HS-27A (cell line): ENCODE measurements at regions not wholly inside any gene's neighbourhood (a gene's known extent, or its start where the extent isn't known, plus 50 kb on each side); places are given as distances from the start of the nearest gene placed in this dataset.
"Not testable (repeated sequence)": the region's sequence is repeated elsewhere in the genome, so short reads cannot be mapped to it uniquely, and the experiment has no call there.

Source experiments
- DNase-seq: peaks from one replicate; pipeline ENCODE4 v3.0.0-alpha.2; 2012; ENCODE audit warnings: low read depth, missing footprints

DNA sequence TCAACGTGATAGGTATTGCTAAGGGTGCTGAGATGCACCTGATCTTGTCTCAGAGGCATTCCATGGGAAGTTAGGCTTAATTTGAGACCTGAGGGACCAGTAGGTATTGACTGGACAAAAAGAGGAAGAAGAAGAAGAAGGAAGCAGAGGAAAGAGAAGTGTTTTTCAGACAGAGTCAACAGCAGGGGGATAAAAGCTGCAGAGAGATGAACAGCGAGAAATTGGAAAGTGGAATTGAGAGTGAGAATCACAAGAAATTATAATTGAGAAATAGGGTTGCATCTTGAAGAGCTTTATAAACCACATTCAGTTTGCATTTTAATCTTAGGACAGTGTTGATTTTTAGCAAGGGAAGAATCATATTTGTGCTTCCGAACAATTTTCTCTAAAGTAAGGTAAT lies 254.0 kb downstream of the CD83 start:
- DNase-seq, result no peak

DNA sequence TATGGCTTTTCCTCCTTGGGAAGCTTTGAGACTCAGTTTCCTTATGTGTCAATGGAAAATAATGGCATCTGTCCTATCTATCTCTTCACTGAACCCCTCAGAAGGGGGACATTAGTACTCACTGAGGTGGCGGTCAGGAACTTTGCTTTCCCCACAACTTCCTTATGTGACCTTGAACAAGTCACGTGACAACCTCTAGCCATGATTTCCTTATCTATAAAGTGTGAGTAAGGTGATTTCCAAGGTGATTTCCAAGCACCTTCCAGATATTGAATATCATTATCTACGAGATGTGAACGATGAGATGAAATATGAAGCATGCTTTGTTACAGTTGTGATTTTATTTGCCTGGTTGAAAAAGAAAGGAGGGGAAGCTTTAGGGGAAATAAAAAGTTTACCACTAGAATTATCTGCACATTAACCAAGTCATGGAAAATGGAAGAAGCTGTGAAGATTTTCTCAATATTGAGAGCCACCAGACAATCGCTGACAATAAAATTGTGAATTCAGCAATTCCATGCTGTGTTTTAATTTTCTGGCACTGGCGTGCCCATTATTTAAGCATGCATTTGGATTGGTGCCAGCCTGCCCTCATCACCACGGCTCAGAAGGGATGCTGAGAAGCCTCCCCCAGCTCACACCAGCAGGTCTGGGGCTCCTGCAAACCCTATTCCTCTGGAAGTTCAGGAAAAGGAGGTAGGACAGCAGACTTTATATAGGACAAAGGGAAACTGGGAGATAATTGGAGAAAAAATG lies 255.3 kb downstream of the CD83 start:
- DNase-seq, result no peak

DNA sequence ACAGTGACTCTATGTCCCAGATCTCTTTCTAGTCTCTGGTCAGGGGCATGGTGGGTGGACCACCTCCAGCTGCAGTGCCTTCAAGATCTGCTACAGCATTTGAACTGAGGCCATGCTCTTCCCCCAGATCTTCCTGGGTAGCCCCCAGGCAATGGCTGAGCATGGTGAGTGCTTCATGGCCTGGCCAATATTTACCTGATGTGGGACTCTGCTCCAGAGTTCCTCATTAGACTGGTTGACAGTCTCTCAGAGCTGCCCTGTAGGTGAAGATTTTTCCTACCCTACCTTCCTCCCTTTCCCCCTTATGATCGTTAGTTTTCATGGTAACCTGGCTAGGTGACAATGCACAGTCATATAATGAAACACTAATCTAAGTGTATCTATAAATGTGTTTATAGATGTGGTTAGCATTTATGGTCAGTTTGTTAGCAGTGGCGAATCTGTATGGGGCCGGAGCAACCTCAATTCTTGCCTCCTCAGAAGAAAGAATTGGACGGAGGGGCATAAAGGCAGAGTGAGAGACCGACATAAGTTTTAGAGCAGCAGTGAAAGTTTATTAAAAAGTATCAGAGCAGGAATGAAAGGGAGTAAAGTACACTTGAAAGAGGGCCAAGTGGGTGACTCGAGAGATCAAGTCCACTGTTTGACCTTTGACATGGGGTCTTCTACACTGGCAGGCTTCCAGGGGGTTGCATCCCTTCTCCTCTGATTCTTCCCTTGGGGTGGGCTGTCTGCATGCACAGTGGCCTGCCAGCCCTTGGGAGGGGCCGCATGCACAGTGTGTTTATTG lies 256.3 kb downstream of the CD83 start:
- no peak for DNase-seq

DNA sequence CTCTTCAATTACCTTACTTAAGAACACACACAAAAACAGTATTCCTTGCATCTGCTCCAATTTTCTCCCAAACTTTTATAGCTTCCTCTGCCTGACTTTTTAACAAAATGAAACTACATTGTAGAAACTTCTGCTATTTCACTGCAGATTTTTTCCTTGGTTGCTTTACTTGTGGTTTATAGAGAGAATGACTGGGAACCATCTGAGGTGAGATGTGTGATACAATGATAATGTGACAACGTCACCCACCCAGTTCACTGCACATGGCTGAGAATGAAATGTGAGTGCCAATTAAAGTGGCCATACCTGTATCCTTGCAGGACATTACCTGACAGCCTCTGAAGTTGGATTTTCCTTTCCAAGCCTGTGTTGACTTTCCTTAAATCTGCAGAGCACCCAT lies 258.4 kb downstream of the CD83 start:
- DNase-seq, result no peak

DNA sequence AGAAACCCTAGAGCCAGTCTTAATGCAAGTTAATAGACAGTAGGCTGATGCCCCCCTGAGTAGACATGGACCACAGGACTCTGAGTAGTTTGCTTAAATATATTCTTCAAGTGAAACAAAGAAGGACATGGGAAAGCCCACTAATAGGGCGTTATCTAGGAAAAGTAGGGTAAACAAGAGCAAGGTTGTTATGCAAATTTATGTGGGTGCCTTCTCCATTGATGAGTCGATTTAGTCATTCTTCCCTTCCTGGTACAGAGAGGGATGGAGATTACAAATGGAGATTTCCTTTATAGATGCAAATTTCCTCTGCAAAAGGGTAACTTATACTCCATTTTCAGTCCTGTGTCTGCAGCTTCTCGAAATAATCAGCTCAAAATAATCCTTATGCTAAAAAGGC lies 262.0 kb downstream of the CD83 start:
- DNase-seq, result no peak

DNA sequence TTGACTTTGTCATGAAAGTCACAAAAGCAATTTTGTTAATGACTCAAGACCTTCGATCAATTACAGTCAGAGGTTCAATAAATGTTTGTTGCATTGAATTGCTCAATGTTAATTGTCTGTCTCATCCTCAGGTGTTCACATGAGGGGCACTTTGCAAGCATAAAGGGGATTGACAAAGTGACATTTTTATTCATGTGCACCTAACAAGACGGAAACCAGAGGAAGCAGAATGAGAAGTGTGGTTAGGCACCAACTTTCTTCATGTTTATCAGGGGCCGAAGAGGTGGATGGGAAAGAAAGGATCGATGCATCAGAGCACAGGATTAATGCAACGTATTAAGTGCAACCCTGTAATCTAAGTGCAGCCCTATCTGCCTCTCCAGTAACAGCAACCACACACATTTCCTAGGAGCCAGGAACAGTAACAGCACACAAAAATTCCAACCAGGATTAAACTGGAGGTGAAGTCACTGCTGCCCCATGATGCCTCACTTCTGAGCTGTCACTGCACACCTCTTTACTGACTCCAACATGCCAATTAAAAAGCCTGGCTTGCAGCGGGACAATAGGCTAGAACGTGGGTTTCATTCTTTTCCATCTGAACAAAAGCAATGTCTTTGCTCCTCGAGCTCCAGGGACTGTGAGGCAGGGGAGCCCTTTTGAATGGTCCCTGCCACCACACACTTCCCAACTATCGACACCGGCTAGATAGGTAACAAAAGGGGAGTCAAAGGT lies 262.7 kb downstream of the CD83 start:
- DNase-seq, result no peak

DNA sequence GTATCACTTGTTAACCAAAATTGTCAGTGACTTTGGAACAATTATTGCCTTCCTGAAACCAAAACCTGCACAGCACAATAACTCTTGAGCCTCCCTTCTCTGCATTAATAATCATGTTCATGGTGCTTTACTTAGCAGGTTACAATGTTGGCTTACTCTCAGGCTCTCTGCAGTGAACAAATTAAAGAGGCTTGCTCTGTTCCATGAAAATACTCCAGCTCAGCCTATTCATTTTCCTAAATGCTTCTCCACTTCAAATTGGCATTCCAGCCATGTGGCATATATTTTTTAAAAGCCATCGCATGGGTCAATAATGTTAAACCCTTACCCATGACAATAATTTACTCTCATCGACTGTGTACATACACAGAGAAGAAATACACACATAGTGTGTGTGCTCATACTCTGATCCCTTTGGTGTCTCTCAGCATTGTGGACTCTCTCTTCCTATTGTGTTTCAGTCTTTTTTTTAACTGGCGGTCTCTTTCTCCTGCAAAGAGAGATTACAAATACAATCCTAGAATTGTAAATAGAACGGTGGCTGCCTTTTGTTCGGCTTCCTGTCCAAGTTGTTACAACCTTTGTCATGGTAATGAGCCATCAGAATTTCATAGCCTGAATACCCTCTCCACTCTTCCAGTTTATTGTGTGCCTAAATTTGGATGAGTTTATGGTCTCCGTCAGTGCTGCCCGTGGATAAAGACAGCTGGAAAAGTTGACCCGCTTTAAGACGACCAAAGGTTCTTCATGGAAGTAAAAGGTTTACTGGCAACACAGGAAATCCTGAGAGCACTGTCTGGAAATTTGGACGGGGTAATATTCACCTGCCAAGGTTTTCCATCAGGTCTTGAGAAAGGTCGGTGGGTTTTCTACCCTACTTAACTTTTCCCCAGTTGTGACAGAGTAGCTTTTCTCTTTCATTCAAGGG lies 263.6 kb downstream of the CD83 start:
- no peak for DNase-seq

DNA sequence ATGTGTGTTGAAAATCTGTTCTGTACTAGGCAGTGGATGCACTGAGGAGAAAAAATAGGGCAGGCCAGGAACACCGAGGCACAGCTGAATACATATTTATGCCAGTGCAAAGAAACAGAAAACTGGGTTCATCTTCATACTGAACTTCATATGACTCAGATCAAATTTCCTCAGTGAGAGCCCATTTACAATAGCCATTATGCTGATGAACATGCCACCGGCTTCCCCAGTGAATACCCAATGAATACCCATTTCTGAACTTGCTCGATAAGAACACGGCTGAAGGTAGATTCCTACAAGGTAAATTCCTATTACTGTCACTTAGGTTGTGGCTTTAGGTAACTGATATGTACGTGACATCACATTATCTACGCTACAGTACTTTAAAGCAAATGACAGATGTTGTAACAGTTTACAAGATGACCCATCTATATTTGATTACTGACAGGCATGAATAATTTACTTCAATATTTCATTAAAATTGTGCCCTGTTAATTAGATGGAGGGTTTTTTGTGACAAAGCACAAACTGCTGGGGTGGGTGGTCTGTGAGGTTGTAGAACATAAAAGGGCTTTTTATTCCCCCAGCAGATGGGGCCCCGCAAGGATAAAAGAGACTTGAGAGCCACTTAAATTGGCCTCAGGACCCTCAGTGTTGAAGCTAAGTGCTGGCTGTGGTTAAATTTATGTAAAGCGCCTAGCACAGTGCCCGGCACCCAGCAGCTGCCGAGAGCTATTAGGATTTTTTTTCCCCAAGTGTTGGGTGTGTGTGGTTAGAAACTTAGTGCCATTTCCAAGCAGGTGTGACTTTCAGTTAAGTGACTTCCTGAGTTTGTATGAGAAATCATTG lies 264.5 kb downstream of the CD83 start:
- DNase-seq, result no peak

DNA sequence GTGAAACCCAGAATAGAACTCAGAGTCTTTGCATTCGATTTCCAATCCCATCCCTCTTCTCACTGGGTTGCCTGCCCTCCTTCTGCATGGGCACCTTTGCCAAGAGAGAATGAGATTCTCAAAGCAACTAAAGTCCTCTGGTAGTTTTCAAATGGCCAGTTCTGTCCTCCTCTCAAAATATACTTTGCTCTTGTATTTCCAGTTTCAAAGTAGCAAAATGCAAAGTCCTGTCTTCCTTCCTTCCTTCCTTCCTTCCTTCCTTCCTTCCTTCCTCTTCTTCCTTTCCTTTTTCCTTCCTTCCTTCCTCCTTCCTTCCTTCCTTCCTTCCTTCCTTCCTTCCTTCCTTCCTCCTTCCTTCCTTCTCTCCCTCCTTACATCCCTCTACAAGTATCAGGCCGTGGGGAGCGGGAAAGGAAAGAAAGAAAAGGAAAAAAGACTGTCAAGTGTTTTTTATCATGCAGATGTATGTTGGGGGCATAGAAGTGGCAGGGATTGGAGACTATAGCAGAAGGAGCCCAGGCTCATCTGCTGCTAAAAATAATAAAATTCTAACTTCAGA lies 265.2 kb downstream of the CD83 start:
- DNase-seq, result no peak

DNA sequence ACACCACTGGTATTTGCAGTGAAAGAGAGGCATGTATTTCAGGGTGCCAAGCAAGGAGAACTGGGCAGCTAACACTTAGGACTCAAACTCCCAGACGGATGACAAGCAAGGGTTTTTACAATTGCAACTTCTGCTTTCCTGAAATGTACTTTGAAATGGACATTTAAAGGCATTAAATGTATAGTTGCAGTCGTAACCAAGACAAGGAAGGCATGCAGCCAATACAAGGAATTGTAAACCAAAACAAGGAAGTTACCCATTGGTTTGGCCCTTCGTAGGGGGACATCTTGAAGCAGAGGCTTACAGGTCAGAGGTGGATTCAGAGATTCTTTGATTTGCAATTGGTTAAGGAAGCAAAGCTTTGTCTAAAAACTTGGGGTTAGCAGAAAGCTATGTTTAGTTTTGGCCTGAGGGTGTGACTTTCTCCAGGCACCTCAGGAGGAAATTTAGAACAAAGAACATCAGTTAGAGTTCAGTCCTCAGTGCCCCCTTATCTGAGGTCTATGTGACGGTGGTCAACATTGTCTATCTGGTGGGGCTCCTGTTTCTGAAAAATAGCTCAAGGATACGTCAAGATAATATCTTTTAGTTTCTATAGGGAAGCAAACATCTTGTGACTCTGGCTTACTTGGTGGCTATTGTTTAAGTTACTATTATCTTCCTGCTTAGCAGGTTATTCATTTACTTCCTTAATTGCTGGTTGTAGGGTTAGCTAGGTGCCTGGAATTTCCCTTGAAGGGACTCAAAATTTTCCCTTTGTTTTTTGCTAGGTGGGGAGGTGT lies 266.0 kb downstream of the CD83 start:
- no peak for DNase-seq

DNA sequence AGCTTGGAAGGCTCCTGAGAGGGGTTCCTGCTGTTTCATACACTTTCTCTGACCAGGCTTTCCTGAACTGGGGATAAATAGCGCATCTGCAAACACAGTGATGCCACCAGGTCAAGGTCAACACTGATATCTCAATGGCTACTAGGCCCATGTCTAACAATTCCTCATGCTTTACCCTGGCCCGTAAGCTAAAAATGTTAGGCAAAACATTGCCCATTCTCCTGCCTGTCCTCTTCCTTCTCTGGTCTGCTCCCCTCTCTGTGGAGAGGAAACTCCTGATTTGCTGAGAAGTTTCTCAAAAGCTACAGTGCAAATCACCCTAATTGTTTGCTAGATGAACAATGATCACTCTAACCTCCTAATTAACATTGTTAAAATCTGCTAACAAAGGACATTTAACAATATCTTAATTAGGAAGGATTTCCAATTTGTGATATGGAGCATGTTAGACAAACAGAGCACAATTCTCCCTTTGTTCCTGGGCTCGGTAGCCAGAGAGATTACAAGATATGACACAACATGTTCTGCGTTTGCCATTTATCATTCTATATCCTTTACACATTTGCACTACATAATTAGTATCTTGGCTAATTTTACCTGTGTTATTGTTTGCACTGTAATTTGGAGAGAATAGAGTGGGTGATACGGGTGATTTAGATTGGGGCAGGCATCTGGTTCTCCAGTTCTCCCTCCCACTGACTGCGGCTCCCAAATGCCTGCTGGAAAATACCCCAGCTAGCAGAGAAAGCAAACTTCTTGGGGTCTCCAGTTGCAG lies 266.8 kb downstream of the CD83 start:
- DNase-seq, result no peak

DNA sequence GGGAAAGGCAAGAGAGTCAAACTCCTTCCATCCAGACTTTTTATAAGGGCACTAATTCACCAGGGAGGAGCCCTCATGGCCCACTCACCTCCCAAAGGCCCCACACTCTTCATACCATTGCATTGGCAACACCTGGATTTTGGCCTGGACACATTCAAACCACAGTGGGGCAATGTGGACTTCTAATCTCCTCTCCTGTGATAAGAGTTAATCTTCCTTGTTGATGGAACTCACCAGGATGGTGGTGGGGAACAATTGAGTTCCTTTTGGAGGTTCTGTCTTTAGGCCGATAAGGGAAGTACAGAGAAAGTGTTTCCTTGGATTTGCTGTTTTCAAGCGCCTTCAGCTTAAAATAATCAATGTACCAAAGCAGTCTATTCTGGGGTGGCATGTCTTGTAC lies 268.7 kb downstream of the CD83 start:
- no peak for DNase-seq

DNA sequence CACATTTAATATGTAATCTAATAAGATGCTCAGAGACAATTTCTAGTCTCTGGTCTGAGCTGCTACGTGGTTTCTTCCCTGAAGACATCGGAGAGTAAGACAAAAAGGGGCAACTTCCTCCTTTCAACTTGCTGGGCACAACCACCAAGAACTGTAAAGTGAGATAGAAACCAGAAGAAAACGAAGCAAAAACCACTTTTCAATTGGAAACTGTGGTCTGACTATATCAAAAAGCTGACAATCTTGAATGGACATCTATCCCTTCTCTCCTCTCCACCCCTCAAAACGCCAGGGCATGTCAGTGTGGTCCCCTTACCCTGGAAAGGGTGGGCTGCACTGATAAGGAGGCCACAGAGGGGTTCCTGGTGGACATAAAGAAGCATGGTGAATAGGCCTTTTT lies 269.1 kb downstream of the CD83 start:
- no peak for DNase-seq

DNA sequence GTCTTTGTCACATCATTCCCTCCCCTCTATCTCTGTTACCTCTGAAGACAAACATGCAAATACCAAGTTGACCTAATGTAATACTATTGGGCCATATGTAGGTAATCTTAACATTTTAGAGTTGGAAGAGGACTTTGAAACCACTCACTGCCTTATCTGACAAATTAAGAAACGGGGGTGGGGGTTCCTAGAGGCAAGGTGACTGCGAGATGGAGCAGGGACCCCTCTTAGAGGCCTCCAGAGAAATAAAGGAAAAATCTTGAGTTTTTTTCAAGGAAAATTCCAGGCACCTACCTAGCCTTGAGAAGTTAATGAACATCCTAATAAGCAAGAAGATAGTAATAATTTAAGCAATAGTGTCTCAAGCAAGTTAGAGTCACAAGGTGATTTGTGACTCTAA lies 270.8 kb downstream of the CD83 start:
- DNase-seq, result no peak

DNA sequence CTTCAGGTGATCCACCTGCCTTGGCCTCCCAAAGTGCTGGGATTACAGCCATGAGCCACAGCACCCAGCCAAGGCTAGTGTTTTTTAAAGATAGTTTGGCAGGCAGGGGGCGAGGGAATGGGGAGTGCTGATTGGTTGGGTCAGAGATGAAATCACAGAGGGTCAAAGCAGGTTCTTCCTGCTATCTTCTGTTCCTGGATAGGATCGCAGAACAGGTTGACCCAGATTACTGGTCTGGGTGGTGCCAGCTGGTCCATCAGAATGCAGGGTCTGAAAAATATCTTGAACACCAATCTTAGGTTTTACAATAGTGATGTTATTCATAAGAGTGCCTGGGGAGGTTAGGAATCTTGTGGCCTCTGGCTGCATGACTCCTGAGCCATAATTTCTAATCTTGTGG lies 272.2 kb downstream of the CD83 start:
- DNase-seq, result not testable (repeated sequence)

DNA sequence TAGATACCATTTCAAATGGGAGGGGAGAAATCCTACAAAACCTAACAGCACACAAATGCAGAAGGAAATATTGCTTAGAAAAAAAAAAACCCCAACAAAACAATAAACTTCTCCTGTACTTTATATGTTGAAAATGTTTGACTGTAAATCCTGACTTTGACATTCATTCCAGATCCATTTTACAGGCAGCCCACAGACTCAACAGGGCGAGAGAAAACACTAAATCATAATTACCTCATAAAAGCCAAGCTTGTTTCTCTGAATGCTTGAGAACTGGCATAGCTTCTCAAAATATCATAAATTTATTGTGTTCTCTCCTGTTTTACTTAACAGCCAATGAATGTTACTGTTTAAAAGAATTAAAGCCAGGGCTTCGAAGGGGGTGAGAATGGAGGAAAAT lies 273.2 kb downstream of the CD83 start:
- DNase-seq, result no peak

DNA sequence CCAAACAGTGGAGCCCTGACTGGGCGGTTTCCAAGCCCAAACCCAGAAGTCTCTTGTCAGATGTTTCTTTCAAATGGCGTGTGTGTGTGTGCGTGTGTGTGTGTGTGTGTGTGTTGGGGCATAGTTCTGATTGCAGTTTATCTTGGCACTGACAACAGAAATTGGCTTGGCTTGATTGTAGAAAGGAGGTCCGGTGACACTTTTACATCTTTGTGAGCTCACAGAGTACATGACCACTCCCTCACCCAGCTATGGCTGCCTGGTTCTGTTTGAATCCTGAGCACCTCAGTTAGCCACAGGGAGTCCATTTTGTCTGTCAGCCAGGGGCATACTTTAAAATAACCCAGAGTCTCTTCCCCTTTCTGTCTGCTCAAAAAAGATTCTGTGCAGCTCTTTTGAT lies 276.3 kb downstream of the CD83 start:
- DNase-seq, result no peak

DNA sequence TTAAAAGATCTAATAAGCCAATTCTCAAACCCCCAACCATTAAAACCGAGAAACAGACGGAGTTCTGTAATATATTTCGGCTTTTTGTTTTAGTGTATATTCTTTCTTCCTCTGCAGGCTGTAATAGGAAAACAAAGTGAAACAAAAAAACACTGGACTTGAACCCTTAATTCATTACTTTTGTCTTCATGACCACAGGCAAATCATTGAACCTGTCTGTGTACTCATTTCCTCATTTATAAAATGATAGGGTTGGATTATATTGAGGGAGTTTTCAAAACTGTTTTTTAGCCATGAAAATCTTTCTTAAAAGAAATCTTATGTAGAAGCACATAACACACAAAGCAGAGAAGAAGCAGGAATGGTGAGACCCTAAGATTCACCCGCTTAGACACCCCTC lies 278.8 kb downstream of the CD83 start:
- DNase-seq, result no peak
